NCI-H226 (cell line): ENCODE measurements at regions not wholly inside any gene's neighbourhood (a gene's known extent, or its start where the extent isn't known, plus 50 kb on each side); places are given as distances from the start of the nearest gene placed in this dataset.
"Not testable (repeated sequence)": the region's sequence is repeated elsewhere in the genome, so short reads cannot be mapped to it uniquely, and the experiment has no call there.

ENCODE experiments used
- DNase-seq: peaks from one replicate; pipeline ENCODE4 v3.0.0-alpha.2; 2015

DNA sequence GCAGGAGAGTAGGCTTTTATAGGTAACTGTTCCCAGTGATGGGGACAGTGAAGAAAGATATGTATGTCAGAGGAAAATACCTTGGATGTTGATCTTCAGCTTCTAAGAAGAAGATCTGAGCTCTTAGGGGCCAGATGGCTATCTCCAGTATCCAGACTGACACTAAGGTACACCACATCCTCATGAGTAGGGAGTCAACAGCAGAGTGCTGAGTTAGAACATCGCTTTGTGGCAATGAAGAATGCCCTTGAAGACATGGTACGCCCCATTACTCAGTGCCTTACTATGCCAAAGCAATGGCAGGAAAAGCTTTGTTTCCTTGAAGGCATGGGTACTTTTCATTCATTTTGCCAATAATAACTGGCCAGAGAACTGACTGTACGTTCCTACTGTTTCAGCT is 263.7 kb downstream of the CEMIP2 start:
- DNase-seq = peak; percentile 32

DNA sequence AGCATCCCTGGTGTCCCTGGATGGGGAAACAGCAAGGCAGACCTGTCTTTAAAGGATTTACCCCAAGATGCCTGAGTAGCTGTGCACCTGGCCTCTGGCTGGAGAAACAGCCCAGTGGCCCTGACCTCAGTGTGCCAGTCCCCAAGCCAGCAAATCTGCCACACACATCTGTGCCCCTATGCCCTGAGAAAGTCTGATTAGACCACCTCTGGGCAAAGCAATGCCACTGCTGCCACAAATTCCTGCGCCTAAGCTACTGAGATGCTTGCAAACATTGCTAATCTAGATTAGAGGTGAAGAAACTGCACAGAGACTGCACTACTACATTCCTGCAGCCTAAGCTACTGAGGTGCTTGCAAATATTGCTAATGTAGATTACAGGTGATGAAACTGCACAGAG is 269.6 kb downstream of the CEMIP2 start:
- no peak for DNase-seq

DNA sequence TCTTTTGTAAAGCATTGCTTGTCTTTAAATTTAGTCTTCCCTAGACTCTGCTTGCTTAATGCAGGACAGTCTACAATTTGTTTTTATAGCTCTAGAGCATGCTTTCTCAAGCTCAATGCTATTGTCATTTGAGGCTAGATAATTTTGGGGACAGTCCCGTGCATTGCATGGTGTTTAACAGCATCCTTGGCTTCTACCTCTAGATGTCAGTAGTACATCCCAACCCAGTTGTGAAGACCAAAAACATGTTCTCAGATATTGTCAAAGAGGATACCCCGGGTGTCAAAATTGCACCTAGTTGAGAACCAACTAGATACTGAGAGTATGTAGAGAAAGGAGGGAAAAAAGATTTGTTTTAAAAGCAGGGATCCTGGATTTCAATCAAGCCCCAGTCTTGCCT is 277.5 kb downstream of the CEMIP2 start:
- DNase-seq = no peak

DNA sequence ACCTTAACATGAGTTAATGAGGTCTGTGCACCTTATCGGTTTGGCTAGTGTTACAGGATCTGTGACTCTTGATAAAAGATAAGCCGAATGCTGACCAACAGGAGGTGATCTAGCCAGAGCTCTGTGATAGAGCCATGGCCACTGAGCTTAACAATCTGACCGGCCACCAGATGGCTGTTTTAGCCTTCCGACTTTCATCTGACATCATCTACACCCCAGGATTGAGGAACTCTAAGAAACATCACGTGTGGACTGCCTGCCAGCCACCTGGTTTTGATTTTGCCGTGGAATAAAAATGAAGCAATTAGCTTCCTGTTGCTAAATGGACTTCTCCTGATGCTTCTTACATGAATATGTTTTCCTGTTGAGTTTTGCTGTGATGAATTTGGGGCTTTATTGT is 281.3 kb downstream of the CEMIP2 start:
- DNase-seq = no peak

DNA sequence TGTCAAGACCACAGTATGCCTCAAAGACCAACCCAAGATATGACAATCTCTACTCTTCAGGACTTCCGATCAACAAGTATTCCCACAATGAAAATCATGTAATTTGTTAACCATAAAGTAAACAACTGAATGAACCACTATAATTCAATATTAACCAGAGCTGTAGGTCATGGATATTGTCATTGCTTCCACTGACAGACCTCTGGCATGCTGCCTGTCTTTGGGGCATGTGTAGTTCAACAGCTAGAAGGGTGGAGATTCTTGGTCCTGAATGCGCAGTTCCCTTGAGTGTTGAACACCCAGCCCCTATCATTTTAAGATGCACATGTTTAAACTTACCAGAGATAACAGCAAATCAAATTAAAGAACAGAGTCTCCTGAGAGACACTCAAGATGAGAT is 283.0 kb downstream of the CEMIP2 start:
- no peak for DNase-seq

DNA sequence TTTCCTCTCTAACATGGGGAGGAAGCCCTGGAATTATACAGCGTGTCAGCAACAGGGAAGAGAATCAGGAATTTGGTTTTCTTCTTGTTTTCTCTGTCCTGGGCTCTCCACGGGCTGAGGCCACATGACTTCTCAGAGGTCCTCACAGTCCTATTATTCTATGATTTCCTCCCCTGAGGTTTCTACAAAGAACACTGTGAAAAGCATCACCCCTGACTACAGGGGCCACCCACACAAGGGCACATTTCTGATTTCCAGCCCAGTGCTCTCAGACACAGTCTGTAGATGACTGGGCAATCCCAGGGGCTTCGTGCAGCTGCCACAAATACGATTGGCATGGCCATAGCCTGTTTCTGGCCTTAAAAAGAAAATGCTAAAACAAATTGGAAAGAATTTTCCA is 284.9 kb downstream of the CEMIP2 start:
- DNase-seq = no peak

DNA sequence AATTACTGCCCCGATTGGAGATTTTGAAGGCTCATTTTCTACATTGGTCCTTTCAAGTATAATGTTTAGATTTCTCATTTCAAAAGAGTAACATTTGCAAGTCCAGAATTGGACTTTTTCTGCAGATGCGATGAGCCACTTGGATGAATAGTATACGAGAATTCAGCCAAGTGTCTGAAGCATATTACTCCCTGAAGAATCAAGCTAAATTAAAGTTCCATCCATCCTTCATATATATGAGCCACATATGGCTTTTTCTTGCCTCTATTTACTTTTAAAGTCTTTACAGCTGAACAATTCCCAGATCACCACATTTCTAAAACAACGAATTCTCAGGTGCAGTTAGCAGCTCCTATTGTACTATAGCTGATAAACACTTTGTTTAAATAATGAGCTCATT is 288.7 kb downstream of the CEMIP2 start:
- DNase-seq = no peak

DNA sequence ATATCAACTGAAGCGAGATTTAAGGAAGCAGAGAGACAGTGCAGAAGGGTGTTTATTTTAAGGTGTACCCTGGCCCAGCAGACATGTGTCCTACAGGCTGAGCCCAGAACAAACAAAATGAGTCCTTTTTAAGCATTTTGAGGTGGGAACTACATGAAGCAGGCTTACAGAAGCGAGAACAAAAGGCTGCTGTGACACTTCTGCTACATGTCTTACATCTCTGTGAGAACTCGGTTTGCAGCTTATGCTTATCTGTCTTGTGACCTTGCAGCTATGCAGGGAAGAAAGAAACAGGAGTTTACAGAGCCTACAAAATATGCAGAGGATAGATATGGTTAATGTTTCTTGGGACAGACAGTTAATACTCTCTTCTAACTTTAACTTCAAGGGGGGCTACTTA is 295.9 kb downstream of the CEMIP2 start:
- DNase-seq = no peak

DNA sequence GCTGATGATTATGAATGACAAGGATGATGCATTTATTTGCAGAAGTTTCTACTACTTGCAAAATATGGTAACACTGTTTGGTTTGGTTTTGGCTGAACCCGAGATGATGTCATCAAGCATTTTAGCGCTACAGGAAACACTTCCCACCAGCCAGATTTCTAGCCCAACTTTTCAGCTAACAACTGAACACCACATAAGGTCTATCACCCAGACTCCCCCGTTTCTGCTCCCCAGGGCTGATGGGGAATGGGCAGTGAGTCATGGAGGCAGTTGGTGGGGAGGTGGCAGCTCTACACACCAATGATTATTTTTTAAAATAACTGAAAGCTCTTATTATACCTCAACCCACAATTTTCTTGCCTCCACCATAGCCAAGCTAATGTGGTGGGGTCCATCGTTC is 302.9 kb downstream of the CEMIP2 start:
- peak; percentile 37 for DNase-seq

DNA sequence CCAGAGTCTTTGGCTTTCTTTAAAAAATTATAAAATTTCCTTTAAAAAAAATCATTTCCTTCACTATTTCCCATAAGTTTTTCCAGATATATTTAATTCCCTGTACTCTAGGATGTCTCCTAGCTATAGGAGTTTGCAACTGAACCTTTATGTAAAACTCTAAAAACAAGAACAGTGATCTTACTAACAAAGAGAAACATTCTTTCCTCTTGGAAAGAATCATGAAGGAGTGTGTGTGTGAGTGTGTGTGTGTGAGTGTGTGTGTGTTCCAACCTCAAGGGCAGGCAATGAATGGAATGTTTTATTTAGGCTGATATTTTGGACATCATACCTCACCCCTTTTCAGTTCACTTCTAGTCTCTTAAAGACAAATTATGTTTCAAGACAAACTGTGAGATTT is 309.2 kb downstream of the CEMIP2 start:
- DNase-seq = no peak

DNA sequence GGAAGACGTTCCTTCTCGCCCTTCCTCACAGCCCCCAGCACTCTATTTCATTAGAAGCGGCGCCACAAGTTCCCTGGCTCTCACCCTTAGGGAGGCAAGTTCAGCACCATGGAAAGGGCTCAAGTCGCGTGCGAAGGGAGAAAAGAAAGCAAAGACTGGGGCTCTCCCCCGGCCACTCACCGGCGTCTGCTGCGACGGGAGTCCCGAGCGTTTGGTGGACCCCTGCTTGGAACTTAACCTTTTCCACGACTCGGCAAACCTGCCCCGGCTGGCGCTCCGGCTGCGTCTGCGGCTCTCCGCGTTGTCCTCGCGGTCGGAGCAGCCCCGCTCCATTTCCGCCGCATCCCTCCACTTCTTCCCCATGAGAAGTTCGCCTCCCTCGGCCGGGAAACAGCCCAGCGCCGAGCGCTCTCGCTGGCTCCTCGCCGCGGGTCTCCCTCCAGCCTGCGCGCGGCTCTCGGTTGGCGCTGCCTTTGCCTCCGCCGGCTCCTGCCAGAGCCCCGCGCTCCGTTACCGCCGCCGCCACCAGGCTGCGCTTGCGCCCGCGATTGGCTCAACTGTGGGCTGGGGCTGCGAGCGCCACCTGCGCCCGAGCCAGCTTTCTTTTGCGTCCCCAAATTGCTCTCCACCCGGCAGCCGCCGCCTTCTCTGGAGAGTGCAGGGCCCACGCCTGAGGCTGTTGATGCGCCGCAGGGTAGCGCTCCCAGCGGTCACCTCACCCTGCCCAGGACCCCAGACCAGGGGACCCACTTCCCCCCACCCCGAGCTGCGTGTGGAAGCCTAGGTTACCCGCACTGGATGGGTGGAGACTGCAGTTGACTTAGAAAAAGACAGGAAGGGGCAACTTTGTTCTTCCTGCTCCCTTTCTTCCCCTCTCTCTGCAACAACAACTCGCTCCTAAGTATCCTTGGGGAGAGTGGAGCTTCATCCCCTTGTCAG is 321.6 kb downstream of the CEMIP2 start:
- peak; percentile 33 for DNase-seq

DNA sequence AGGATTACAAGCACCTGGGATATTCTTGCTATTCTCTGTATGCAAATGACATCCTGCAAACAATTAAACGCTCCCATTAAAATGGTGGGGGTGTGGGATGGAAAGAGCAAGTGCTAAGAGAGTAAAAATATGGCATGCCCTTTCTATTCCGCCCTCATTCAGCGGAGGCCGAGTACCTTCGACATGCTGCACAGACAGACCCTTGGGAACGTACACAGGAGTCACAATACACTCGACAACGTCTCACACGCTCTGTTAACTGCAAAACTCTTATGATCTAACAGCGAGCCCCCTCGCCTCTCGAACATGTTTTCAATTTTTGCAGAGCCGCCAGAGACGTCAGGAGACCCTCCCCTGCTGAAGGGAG is 322.2 kb downstream of the CEMIP2 start:
- no peak for DNase-seq

DNA sequence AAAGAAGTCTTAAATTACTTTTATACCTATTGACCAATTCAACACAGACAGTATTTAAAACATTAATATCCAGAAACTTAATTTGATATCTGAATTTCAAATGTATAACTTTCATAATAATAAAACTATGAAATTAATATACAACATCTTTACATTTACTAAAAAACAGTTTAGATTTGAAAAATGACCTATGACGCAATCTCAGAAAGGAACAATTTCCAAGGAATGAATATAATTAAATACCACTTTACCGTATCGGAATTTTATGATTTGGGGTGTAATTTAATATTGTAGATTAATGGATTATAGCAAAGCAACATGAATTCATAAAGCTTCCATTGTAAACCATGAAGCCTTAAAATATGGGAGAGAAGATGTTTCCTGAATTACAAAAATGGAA is 321.5 kb upstream of the TRPM3 start:
- no peak for DNase-seq

DNA sequence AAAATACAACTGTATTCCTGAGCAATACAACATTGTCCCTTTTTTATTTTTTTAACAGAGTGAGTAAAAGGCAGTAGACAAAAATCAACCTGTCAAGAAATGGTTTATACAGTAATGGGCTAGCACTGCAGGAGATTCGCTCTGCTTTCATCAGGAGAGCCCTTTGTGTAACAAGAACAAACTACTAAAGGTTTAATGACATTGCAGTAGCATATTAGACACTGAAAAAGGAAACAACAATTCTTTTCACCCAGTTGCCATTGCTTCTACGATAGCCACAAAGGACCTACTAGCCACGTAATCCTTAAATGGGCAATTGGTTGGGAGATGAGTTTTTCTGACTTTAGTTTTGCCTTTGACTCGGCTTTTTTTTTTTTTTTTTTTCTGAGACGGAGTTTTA is 319.8 kb upstream of the TRPM3 start:
- no peak for DNase-seq

DNA sequence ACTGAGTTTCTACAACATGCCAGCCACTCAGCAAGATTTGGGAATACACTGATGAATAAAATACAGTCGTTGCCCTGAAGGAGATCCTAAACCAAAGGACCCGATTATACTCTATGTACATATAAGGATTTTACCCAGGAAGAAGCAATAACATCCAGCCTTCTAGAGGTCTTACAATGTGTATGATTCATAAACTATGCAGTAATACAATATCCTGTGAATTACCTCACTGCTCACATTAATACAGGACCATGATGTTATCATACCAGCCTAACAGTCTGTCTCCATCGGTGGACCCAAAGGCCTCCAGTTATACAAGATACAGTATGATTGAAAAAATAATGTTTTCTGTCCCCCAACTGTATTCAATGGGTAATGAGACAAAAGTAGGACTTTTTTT is 310.5 kb upstream of the TRPM3 start:
- DNase-seq = peak; percentile 6

DNA sequence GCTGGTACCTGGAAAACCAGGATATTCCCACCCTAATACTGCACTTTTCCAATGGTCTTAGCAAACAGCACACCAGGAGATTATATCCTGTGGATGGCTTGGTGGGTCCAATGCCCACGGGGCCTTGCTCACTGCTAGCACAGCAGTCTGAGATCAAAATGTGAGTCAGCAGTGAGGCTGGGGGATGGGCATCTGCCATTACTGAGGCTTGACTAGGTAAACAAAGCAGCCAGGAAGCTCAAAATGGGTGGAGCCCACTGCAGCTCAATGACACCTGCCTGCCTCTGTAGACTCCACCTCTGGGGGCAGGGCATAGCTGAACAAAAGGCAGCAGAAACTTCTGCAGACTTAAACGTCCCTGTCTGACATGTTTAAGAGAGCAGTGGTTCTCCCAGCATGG is 285.9 kb upstream of the TRPM3 start:
- DNase-seq = not testable (repeated sequence)

DNA sequence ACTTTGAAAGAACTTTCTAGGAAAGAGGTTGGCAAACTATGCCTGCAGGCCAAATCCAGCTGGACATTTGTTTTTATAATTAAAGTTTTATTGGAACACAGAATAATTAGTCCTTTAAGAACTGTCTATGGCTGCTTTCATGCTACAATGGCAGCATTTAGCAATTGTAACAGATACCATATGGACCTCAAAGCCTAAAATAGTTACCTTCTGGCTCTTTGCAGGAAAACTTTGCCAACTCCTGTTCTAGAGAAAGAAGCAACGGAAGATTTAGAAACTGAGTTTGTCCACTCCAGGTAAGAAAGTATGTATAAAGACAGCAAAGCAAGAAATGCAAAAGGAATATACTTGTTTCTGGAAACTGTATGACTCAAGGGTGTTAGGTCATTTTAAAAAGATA is 281.7 kb upstream of the TRPM3 start:
- no peak for DNase-seq

DNA sequence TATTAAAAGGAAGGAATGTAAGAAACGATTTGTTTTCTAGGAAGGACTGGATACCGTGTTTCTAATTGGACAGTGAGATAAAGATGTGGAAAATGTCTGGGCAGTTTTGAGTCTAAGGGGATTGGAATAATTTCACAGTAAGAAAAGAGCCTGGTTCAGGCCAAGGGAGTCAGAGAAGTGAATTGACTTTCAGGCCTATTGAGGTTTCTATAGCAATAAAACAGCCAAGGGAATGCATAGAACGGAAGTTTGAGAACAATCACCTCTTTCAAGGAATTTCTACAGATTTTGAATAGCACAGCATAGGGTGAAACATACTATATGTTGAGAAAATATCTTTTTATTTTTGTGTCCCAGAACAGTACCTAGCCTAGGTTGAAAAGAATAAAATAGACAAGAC is 271.6 kb upstream of the TRPM3 start:
- DNase-seq = no peak

DNA sequence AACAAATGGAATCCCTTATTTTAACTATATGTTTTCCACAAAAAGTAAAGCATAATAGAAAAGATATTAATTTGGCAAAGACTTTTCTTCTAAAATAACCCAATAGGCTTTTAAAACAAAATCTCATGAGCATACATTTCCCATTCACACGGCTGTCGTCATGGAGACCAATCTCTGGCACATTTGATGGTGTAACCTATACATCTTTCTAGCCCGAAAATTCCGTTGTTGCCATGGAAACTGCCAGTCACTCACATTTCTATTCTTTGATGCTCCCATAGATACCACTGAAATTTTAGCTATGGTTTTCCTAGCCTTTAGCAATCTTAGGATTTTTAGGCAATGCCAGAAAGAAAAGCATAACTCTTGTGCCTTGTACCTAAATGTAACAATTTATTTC is 262.9 kb upstream of the TRPM3 start:
- no peak for DNase-seq

DNA sequence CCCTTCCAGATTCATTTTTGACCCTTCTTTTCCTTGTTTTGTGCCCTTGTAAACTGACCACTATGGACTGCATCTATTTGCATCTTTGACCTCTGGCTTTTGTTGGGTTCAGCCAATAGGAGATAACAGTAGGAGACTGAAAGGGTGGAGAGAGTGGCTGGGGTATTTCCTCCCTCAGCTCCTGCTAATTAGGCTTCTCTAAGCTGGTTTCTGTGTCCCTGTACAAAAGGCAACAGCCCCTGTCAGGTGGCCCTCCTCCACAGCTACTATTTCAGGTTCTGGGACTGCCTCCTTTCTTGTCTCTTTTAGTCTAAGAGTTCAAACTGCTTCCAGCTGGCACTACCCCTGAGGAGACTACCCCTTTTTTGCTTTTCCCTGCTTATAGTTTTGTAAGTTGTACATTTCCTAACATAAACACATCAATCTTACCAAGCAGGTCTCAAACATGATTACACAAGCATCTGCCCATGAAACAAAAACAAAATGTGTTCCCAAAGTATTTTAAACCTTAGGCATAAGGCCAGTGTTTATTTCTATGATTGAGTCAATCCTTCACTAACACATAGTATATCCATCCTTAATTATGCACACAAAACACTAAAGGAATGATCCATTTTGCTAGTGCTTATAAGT is 262.0 kb upstream of the TRPM3 start:
- DNase-seq = no peak

DNA sequence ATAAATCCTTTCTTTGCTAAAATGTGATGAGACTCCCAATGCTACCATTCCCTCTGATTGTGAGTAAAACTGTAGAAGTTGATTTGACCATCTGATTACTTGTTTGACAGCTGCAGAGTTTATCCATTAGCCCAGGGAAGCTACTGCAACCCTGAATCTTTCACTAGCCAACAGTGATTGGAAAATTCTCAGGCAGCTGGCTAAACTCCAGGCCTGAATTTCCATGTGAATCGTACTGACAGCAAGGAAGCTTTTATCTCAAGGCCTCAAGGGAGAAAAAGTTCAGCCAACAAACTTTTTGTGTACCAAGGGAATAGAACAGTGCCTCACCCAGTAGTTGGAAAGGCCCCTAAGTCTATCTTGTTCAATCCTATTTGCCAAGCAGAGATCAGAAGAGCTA is 246.7 kb upstream of the TRPM3 start:
- no peak for DNase-seq

DNA sequence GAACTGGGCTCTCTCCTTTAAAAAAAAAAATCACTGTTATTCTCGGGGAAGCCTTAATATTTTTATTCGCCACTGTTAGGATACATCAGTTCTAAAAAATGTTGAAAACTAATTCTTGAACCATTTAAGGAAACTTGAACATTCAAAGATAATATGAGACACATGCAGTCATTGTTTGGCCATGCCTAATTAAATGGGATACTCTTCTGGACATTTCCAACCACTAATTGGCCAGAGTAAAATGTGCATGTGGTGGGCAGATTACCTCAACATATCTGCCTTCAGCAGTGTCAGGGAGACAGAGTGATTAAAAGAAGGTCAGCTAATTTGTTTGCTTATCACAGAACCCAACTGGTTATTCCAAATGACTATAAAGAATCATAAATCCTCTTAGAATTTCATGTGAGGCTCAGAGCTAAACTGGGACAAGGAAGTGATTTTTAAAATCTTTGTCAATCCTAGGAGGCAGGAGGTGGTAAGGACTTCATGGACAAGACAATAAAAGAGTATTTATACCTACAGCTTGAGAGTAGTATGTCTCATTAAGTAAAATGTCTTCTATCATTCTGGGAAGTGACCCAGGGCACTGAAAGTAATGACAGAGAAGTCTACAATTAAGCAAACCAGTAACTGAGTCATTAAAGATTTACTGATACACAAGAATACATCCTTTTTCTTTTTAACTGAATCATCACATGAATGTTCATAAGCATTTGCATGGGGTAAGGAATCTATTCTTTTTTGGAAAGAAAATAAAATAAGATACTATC is 242.9 kb upstream of the TRPM3 start:
- DNase-seq = no peak

DNA sequence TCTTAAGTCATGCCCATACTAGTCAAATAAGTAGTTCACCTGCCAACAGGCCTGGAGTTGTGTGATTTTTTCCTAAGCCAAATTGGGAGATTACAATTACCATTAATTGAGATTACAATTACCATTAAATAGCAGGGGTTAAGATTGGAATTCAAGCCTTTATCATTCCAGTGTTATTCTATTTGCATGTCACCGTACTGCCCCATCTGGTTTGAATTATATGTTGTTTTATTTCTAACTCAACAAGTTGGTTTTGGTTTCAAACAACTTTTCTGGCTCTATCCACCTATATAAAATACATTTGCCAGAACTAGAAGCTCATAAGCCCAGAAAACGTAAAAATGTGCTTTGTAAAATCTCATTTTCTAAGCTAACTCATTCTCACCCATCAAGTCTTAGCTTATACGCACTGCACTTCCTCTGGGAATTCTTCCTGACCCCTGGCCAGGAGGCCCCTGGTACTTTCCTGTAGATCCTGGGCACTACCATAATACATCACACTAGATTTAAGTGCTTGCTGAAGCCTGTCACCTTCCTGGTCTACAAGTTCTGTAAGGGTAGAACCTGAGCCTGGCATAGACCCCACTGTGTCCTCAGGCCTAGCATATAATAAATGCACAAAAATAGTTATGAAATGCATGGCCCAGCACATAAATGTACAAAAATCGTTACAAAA is 242.0 kb upstream of the TRPM3 start:
- DNase-seq = no peak
